Fibroblast of lung (primary cell): ENCODE measurements at regions not wholly inside any gene's neighbourhood (a gene's known extent, or its start where the extent isn't known, plus 50 kb on each side); places are given as distances from the start of the nearest gene placed in this dataset.

Source experiments
- DNase-seq, 2 donors: peaks; one replicate each; pipeline versions ENCODE4 v3.0.0 to v3.0.0-alpha.2; 2010; ENCODE audit warnings: low read depth in 2 of 2
- H2AFZ ChIP-seq: 2 replicates; pipeline ENCODE4 v1.5.1; 2012; ENCODE audit warnings: low read length, control low read depth, inconsistent platforms
- H3K27ac ChIP-seq: 2 replicates; pipeline ENCODE4 v1.5.1; 2011; ENCODE audit warnings: low read length, control low read depth; ENCODE audit not compliant: insufficient read depth
- H3K27me3 ChIP-seq: 2 replicates; pipeline ENCODE4 v1.5.1; 2011; ENCODE audit warnings: mild to moderate bottlenecking, low read length; ENCODE audit not compliant: control insufficient read depth, insufficient read depth
- H3K36me3 ChIP-seq: 2 replicates; pipeline ENCODE4 v1.5.1; 2011; ENCODE audit warnings: low read length; ENCODE audit not compliant: control insufficient read depth, insufficient read depth
- H3K4me1 ChIP-seq: 2 replicates; pipeline ENCODE4 v1.5.1; 2011; ENCODE audit warnings: low read length; ENCODE audit not compliant: control insufficient read depth, insufficient read depth; ENCODE audit errors: extremely low read depth
- H3K4me2 ChIP-seq: 2 replicates; pipeline ENCODE4 v1.5.1; 2011; ENCODE audit warnings: low read length, control low read depth; ENCODE audit not compliant: insufficient read depth; ENCODE audit errors: extremely low read depth
- H3K4me3 ChIP-seq, 4 experiments: fragments of 200-600 bp in 1 of 4; sonication (generic) in 1 of 4; replicated peaks in 1 of 4; 2 replicates each; pipeline ENCODE4 v1.5.1; 2011 to 2016; ENCODE audit warnings: low read length in 4 of 4, low read depth in 3 of 4, mild to moderate bottlenecking in 3 of 4, control low read depth in 2 of 4, inconsistent platforms in 1 of 4, mixed read lengths in 1 of 4; ENCODE audit not compliant: insufficient read depth in 1 of 4; ENCODE audit errors: control extremely low read depth in 1 of 4
- H3K79me2 ChIP-seq: 2 replicates; pipeline ENCODE4 v1.5.1; 2012; ENCODE audit warnings: mild to moderate bottlenecking, low read length, inconsistent platforms; ENCODE audit not compliant: control insufficient read depth, insufficient read depth
- H3K9ac ChIP-seq: 2 replicates; pipeline ENCODE4 v1.5.1; 2011; ENCODE audit warnings: mild to moderate bottlenecking, low read length, control low read depth; ENCODE audit not compliant: insufficient read depth
- H3K9me3 ChIP-seq: 2 replicates; pipeline ENCODE4 v1.5.1; 2012; ENCODE audit warnings: low read depth, low read length; ENCODE audit not compliant: control insufficient read depth, insufficient read depth
- H4K20me1 ChIP-seq: 2 replicates; pipeline ENCODE4 v1.5.1; 2011; ENCODE audit warnings: low read length; ENCODE audit not compliant: control insufficient read depth, insufficient read depth; ENCODE audit errors: extremely low read depth
- EZH2 ChIP-seq: IDR thresholded peaks from 2 replicates; pipeline ENCODE4 v1.5.1; 2012; ENCODE audit warnings: low read length, control low read depth, mild to moderate bottlenecking; ENCODE audit errors: missing control alignments
- TF ChIP-seq, protein P1 (sequence below), 2 donors: IDR thresholded peaks in 1 of 2; conservative IDR thresholded peaks in 1 of 2; 1 replicate in 1 of 2; 2 replicates in 1 of 2; pipeline ENCODE4 v1.5.1; 2011 to 2012; ENCODE audit warnings: low read length in 2 of 2, control low read depth in 1 of 2, inconsistent platforms in 1 of 2, low read depth in 1 of 2, mild to moderate bottlenecking in 1 of 2

DNA sequence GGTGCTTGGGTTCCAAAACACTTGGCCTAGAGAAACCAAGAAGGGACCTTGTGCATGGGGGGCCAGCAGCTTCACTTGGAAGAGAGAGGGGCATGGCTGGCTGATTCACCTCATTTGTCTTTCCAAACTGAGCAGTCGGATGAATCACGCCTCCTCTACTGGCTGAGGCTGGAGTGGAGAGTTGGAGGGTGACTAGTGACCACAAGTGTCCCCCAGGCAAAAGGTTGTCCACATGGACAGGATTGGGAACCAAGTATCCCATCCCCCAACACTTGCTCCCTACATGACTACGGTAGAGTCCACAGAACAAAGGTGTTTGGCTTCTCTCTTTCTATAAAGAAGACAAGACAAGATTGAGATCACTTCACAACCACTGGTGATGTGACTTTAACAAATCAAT lies 875.6 kb downstream of the QKI start:
- H3K4me2 ChIP-seq, result no peak overlapping the region
- no peak for DNase-seq
- H2AFZ ChIP-seq, result no peak overlapping the region
- TF ChIP-seq, protein P1, sequence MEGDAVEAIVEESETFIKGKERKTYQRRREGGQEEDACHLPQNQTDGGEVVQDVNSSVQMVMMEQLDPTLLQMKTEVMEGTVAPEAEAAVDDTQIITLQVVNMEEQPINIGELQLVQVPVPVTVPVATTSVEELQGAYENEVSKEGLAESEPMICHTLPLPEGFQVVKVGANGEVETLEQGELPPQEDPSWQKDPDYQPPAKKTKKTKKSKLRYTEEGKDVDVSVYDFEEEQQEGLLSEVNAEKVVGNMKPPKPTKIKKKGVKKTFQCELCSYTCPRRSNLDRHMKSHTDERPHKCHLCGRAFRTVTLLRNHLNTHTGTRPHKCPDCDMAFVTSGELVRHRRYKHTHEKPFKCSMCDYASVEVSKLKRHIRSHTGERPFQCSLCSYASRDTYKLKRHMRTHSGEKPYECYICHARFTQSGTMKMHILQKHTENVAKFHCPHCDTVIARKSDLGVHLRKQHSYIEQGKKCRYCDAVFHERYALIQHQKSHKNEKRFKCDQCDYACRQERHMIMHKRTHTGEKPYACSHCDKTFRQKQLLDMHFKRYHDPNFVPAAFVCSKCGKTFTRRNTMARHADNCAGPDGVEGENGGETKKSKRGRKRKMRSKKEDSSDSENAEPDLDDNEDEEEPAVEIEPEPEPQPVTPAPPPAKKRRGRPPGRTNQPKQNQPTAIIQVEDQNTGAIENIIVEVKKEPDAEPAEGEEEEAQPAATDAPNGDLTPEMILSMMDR (conservative IDR thresholded peaks at IDR 0.05 in 1 of 2, IDR thresholded peaks at IDR 0.05 in 1 of 2; ENCODE audit: low read depth in 1 of 2, low read length in 2 of 2), result no peak
- TF ChIP-seq EZH2, result no peak
- H3K9me3 ChIP-seq, result no peaks in the 10 kb centered on the region
- H3K9ac ChIP-seq, result no peak overlapping the region
- no peaks in the 10 kb centered on the region for H4K20me1 ChIP-seq
- no peaks in the 10 kb centered on the region for H3K79me2 ChIP-seq
- H3K27me3 ChIP-seq, result no peaks in the 10 kb centered on the region
- no peak overlapping the region for H3K4me3 ChIP-seq
- H3K36me3 ChIP-seq, result no peaks in the 10 kb centered on the region
- H3K27ac ChIP-seq, result no peak overlapping the region
- H3K4me1 ChIP-seq, result no peaks in the 10 kb centered on the region

DNA sequence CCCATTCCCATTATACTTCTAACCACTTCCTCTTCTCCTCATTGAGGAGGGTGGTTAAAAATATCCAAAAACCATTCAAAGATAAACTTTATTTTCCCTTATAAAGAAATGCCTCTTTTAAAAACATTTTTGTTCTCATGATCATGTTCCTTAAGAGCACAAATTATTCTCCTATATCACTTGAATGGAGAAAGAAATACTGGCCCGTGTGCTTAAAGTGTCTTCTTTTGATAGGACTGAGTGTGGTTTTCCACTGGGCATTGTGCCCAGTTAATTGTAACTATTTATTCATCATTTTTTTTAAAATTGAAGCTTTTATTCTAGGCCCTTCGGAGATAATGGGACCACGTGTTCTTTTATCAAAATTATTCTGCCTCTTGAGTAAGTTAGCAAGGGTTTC lies 871.5 kb downstream of the QKI start:
- no peaks in the 10 kb centered on the region for H3K79me2 ChIP-seq
- no peak overlapping the region for H3K4me3 ChIP-seq
- no peak overlapping the region for H3K9ac ChIP-seq
- peak in 1 of 2 donors; percentile 29 for DNase-seq
- H4K20me1 ChIP-seq, result no peaks in the 10 kb centered on the region
- H3K27ac ChIP-seq, result no peak overlapping the region
- no peak overlapping the region for H3K4me2 ChIP-seq
- no peaks in the 10 kb centered on the region for H3K9me3 ChIP-seq
- H3K27me3 ChIP-seq, result no peaks in the 10 kb centered on the region
- H3K4me1 ChIP-seq, result no peaks in the 10 kb centered on the region
- no peaks in the 10 kb centered on the region for H3K36me3 ChIP-seq
- no peak overlapping the region for H2AFZ ChIP-seq
- no peak for TF ChIP-seq EZH2
- TF ChIP-seq, protein P1 (conservative IDR thresholded peaks at IDR 0.05 in 1 of 2, IDR thresholded peaks at IDR 0.05 in 1 of 2; ENCODE audit: low read depth in 1 of 2, low read length in 2 of 2), result no peak

DNA sequence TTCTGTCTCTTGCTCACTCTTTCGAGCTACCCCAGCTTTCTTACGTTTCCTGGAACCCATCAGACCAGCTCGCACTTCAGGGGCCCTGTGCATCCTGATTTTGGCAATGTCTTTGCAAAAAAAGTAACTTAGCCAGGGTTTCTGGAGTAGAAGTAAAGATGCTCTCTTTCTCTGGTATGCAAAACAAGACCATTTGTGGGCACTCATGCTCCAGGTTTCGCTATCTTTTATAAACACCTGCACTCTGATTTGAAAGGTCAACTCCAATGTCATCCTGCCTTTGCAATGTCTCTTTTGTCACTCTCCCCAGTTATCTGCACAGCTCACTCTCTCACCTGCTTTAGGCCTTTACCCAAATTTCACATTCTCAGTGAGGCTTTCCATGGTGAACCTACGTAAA lies 869.1 kb downstream of the QKI start:
- no peak overlapping the region for H3K4me2 ChIP-seq
- H3K4me3 ChIP-seq, result no peak overlapping the region
- no peaks in the 10 kb centered on the region for H3K36me3 ChIP-seq
- no peaks in the 10 kb centered on the region for H3K4me1 ChIP-seq
- H3K9me3 ChIP-seq, result no peaks in the 10 kb centered on the region
- no peak overlapping the region for H2AFZ ChIP-seq
- TF ChIP-seq EZH2, result no peak
- TF ChIP-seq, protein P1 (conservative IDR thresholded peaks at IDR 0.05 in 1 of 2, IDR thresholded peaks at IDR 0.05 in 1 of 2; ENCODE audit: low read depth in 1 of 2, low read length in 2 of 2), result no peak
- no peaks in the 10 kb centered on the region for H3K79me2 ChIP-seq
- no peak overlapping the region for H3K27ac ChIP-seq
- H3K9ac ChIP-seq, result no peak overlapping the region
- no peak for DNase-seq
- no peaks in the 10 kb centered on the region for H3K27me3 ChIP-seq
- H4K20me1 ChIP-seq, result no peaks in the 10 kb centered on the region
